Breast epithelium (tissue), 4 donors: ENCODE measurements at regions not wholly inside any gene's neighbourhood (a gene's known extent, or its start where the extent isn't known, plus 50 kb on each side); places are given as distances from the start of the nearest gene placed in this dataset.

Experiments
- DNase-seq, 2 donors: peaks; one replicate each; pipeline ENCODE4 v3.0.0-alpha.2; 2019; ENCODE audit warnings: low spot score in 2 of 2
- H3K27ac ChIP-seq, 2 donors: fragments of 200-600 bp; sonication (generic) in 1 of 2; one replicate each; pipeline ENCODE4 v1.5.1; 2016 to 2019; ENCODE audit warnings: mild to moderate bottlenecking in 1 of 2
- H3K27me3 ChIP-seq, 2 donors: fragments of 200-600 bp; sonication (generic) in 1 of 2; one replicate each; pipeline versions ENCODE4 v1.5.1 to v1.6.0; 2017 to 2019; ENCODE audit warnings: control low read depth in 1 of 2, mild to moderate bottlenecking in 1 of 2
- H3K36me3 ChIP-seq: fragments of 200-600 bp; one replicate; pipeline ENCODE4 v1.5.1; 2019
- H3K4me1 ChIP-seq, 2 donors: fragments of 200-600 bp; sonication (generic); one replicate each; pipeline ENCODE4 v1.5.1; 2016 to 2019; ENCODE audit warnings: control low read depth in 1 of 2
- H3K4me3 ChIP-seq, 3 donors: fragments of 200-600 bp; sonication (generic); 1 replicate in 2 of 3; 2 replicates in 1 of 3; pipeline ENCODE4 v1.5.1; 2016 to 2019; ENCODE audit warnings: mild to moderate bottlenecking in 3 of 3, moderate library complexity in 2 of 3
- H3K9me3 ChIP-seq, 2 donors: fragments of 200-600 bp; sonication (generic) in 1 of 2; one replicate each; pipeline ENCODE4 v1.5.1; 2016 to 2019; ENCODE audit warnings: control low read depth in 1 of 2
- POLR2A ChIP-seq: fragments of 450-650 bp; IDR thresholded peaks from one replicate; pipeline ENCODE4 v1.6.1; 2016; ENCODE audit warnings: antibody characterized with exemption, mild to moderate bottlenecking, moderate library complexity
- POLR2AphosphoS5 ChIP-seq, 3 donors: sonication (generic); formaldehyde crosslinking; IDR thresholded peaks; one replicate each; pipeline ENCODE4 v1.6.1; 2017; ENCODE audit warnings: antibody characterized with exemption in 3 of 3
- intact Hi-C: fragments of 100-400 bp; cut with DNase I; formaldehyde crosslinking; loops from one replicate; pipeline ENCODE4 v1.15.1; 2023; ENCODE audit warnings: low total_unique reads
- TF ChIP-seq, protein P1 (sequence below), 3 donors: fragments of 450-650 bp; IDR thresholded peaks; one replicate each; pipeline ENCODE4 v1.5.1; 2016 to 2017; ENCODE audit warnings: antibody characterized with exemption in 3 of 3, mild to moderate bottlenecking in 3 of 3, moderate library complexity in 3 of 3

DNA sequence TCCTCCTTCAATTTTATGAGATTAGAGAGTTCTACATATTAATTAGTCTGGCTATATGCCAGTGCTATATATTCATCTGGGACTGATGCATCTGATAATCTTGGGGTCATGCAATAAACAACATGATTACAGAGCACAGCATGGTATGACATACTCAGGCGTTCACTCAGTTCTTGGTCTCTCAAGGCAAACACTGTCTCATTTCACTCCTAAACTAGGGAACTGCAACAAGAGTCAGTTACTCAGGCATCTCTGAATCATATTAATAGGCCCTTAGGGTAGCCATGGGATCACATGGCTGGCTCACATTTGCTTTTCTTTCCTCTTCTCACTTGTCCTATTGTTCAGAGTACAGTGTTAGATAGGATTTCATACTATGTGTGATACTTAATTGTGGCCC lies 91.8 kb upstream of the TMEM260 start:
- Histone ChIP-seq H3K27me3 (no peaks in the 10 kb centered on the region), H3K4me3 (no peak overlapping the region), H3K36me3 (no peaks in the 10 kb centered on the region), H3K4me1 (no peaks in the 10 kb centered on the region), H3K9me3 (no peaks in the 10 kb centered on the region), H3K27ac (no peak overlapping the region)
- intact Hi-C loops = no loop called here
- DNase-seq = no peak
- no peak for TF ChIP-seq POLR2A
- TF ChIP-seq, protein P1, sequence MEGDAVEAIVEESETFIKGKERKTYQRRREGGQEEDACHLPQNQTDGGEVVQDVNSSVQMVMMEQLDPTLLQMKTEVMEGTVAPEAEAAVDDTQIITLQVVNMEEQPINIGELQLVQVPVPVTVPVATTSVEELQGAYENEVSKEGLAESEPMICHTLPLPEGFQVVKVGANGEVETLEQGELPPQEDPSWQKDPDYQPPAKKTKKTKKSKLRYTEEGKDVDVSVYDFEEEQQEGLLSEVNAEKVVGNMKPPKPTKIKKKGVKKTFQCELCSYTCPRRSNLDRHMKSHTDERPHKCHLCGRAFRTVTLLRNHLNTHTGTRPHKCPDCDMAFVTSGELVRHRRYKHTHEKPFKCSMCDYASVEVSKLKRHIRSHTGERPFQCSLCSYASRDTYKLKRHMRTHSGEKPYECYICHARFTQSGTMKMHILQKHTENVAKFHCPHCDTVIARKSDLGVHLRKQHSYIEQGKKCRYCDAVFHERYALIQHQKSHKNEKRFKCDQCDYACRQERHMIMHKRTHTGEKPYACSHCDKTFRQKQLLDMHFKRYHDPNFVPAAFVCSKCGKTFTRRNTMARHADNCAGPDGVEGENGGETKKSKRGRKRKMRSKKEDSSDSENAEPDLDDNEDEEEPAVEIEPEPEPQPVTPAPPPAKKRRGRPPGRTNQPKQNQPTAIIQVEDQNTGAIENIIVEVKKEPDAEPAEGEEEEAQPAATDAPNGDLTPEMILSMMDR (IDR thresholded peaks at IDR 0.05) = no peak
- no peak for TF ChIP-seq POLR2AphosphoS5 (IDR thresholded peaks at IDR 0.05)

DNA sequence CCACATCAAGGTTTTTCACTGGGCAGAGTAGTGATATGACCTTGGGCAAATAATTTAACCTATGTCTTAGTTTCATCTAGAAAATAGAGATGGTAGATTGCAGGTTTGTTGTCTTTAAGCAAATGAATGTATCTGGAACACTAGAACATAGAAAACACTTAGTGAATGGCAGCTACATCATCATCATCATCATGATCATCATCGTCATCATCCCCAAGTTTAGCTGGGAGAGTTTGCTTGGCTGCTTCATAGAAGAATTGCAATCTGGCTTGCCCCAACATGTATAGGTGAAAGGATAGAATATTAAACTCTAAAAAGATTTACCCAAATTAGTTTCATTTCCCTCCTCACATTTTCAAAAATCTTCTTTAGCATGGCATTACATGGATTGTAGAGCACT lies 91.3 kb upstream of the TMEM260 start:
- TF ChIP-seq POLR2AphosphoS5 (IDR thresholded peaks at IDR 0.05) (no peak), POLR2A (no peak)
- TF ChIP-seq, protein P1 (IDR thresholded peaks at IDR 0.05) = no peak
- Histone ChIP-seq H3K4me3 (no peak overlapping the region), H3K27ac (no peak overlapping the region), H3K9me3 (no peaks in the 10 kb centered on the region), H3K27me3 (no peaks in the 10 kb centered on the region), H3K36me3 (no peaks in the 10 kb centered on the region), H3K4me1 (no peaks in the 10 kb centered on the region)
- no peak for DNase-seq
- intact Hi-C loops = no loop called here

DNA sequence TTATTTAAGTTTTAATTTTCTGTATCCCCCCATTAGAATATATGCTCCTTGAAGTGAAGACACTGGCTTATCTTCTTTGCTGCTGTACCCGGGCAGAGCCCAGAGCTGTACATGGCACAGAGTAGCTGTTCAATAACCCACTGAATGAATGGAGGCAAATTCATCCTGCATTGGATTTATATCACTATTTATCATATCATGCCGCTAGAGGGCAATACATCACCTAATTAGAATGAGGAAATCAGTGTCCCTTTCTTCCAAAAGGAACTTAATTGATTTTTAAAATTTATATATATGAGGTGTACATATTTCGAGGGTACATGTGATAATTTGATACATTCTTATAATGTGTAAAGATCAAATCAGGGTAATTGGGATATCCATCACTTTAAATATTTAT lies 89.2 kb upstream of the TMEM260 start:
- intact Hi-C loops = loop anchor here (10.0 kb wide), 1 partner anchor 824 kb away; no protein-coding TSS in a partner anchor
- no peak overlapping the region for H3K27ac ChIP-seq
- no peaks in the 10 kb centered on the region for H3K36me3 ChIP-seq
- no peaks in the 10 kb centered on the region for H3K27me3 ChIP-seq
- no peak overlapping the region for H3K4me3 ChIP-seq
- H3K9me3 ChIP-seq = no peaks in the 10 kb centered on the region
- no peak for DNase-seq
- no peaks in the 10 kb centered on the region for H3K4me1 ChIP-seq
- TF ChIP-seq, protein P1 (IDR thresholded peaks at IDR 0.05) = peak in 2 of 3 donors; percentile 35 to 45
- no peak for TF ChIP-seq POLR2AphosphoS5 (IDR thresholded peaks at IDR 0.05)

DNA sequence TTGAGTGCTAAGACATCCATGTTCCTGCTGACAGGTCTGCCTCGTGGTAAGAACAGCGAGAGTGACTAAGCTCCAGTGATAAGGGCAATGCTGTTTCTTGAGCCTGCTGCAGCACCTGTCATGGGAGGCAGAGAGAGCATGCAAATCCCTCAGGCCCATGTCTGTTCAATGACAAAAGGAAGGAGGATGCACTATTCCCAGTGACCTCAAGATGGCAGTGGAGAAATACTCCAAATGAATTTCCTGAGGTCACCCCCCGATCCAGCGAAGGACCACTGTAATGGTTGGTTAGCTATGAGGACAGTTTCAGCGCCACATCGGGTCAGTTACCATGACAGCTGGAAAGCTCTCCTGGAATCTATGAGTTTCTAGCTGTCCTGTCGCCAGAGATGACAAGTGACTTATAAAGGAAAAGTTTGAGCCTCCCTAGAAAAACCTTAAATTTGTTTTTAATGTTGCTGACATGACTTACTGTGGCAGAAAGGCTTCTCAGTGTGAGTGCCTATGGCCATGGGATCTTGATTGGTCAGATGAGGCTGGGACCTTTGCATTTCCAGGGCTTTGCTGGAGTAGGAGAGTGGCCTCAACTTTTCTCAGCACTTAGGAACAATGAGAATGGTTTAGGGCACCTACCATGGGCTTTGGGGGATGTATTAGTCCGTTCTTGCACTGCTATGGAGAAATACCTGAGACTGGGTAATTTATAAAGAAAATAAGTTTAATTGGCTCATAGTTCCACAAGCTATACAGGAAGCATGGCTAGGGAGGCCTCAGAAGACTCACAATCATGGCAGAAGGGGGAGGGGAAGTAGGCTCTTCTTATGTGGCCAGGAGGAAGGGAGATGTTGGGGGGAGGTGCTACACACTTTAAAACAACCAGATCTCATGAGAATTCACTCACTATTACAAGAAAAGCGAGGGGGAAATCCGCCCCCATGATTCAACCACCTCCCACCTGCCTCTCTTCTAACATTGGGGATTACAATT lies 88.0 kb upstream of the TMEM260 start:
- no peak overlapping the region for H3K27ac ChIP-seq
- no peaks in the 10 kb centered on the region for H3K9me3 ChIP-seq
- TF ChIP-seq POLR2A = no peak
- TF ChIP-seq, protein P1 (IDR thresholded peaks at IDR 0.05) = peak in 2 of 3 donors; percentile 51 to 64
- intact Hi-C loops = loop anchor here (10.0 kb wide), 1 partner anchor 823 kb away; no protein-coding TSS in a partner anchor
- no peaks in the 10 kb centered on the region for H3K27me3 ChIP-seq
- H3K4me3 ChIP-seq = no peak overlapping the region
- H3K4me1 ChIP-seq = no peaks in the 10 kb centered on the region
- DNase-seq = no peak
- H3K36me3 ChIP-seq = no peaks in the 10 kb centered on the region

DNA sequence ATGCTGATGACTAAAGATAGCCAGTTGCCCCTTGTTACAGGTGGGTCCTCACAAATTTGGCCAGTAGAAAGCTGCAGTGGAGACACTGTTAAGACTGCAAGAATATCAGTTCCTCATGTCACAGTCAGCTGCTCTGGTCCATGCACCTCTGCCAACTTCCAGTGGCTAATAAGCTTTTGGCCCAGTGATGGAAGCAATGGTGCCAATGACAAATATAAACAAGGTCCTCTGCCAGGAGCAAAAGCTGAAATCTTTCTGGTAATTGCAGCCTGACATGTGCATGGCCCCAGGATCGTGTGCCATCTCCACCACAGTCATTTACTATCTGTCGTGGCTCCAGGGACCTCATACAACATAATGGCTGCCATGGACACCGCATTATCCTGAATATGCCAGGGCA lies 85.4 kb upstream of the TMEM260 start:
- TF ChIP-seq, protein P1 (IDR thresholded peaks at IDR 0.05) = no peak
- TF ChIP-seq POLR2A (no peak), POLR2AphosphoS5 (IDR thresholded peaks at IDR 0.05) (no peak)

More for the DNA sequence above, 85.4 kb upstream of the TMEM260 start:
- H3K36me3 ChIP-seq = no peaks in the 10 kb centered on the region
- H3K27me3 ChIP-seq = no peaks in the 10 kb centered on the region
- H3K4me1 ChIP-seq = no peaks in the 10 kb centered on the region
- intact Hi-C loops = loop anchor here (10.0 kb wide), 1 partner anchor 821 kb away; no protein-coding TSS in a partner anchor
- no peaks in the 10 kb centered on the region for H3K9me3 ChIP-seq
- H3K27ac ChIP-seq = no peak overlapping the region
- no peak overlapping the region for H3K4me3 ChIP-seq
- no peak for DNase-seq
